AG04450 (cell line): ENCODE measurements at regions not wholly inside any gene's neighbourhood (a gene's known extent, or its start where the extent isn't known, plus 50 kb on each side); places are given as distances from the start of the nearest gene placed in this dataset.

Experiments
- CTCF ChIA-PET: fragments of 300-600, 350-600 bp; formaldehyde crosslinking; extraction: SDS; loops from one replicate; lab custom pipeline; 2022; ENCODE audit warnings: antibody characterized with exemption, inconsistent platforms; lab: Charles Lee
- POLR2A ChIA-PET: fragments of 350-600 bp; formaldehyde crosslinking; extraction: SDS; loops from one replicate; lab custom pipeline; 2021; ENCODE audit warnings: antibody characterized with exemption, inconsistent platforms; lab: Yijun Ruan, JAX
- DNase-seq: peaks from one replicate; pipeline ENCODE4 v3.0.0-alpha.2; 2011; ENCODE audit warnings: low read depth, low spot score
- H3K27ac ChIP-seq: one replicate; pipeline ENCODE4 v1.5.1; 2012; ENCODE audit warnings: low read depth, low read length, control low read depth
- H3K27me3 ChIP-seq: one replicate; pipeline ENCODE4 v1.6.0; 2012; ENCODE audit warnings: low read length; ENCODE audit not compliant: control insufficient read depth, insufficient read depth
- H3K4me3 ChIP-seq: 2 replicates; pipeline ENCODE4 v1.5.1; 2011; ENCODE audit warnings: mild to moderate bottlenecking, low read depth, low read length, control low read depth
- H3K9me3 ChIP-seq: 2 replicates; pipeline ENCODE4 v1.5.1; 2012; ENCODE audit warnings: low read length; ENCODE audit not compliant: control insufficient read depth, insufficient read depth
- CTCF ChIP-seq: IDR thresholded peaks from 2 replicates; pipeline ENCODE4 v1.5.1; 2011; ENCODE audit warnings: low read depth, low read length, control low read depth, inconsistent platforms

DNA sequence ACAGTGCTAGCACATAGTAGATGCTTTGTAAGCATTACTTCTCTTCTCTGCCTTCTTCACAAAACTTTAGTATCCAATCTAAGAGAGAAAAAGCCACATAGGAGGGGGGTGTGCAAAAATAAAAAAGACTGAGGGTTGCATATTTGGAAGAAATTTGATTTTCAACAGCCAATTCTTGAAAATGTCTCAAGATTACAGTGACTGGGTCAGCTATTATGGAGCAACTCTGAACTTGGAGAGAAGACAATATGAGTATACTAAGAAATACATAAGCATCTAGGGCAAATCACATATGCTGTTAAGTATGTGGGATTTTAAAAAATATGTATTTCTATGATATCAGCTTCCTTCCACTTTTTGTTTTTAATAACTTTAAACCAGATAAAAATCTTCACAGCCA is 196.6 kb upstream of the GOLIM4 start:
- Histone ChIP-seq H3K9me3 (no peaks in the 10 kb centered on the region), H3K27me3 (no peaks in the 10 kb centered on the region), H3K27ac (no peak overlapping the region), H3K4me3 (no peak overlapping the region)
- no peak for DNase-seq
- TF ChIP-seq CTCF = no peak
- ChIA-PET CTCF (no interaction called here), POLR2A (no interaction called here)

DNA sequence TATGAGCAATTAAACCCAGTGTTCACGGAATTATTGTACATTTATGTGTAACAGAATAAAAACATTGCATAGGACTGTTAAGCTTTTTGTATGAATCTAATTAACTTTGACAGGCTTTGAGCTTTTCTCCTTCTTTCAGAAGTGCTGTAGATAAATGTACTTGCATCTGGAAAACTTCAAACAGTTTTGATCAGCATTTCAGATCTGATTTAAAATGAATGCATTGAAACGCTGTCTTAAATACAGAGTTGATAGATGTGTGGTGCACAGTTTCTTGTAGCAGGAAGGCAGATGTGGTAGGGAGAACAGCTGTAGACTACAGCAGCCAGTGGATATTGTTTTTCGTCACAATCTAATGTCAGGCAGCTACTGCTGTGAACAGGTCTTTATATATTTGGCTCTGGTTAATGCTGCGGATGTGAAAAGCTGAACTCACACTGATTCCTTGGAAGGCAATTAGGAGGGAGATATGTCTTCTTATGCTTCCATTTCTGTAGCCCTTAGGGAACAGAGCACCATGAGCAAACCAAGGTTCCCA is 193.8 kb upstream of the GOLIM4 start:
- Histone ChIP-seq H3K27me3 (no peaks in the 10 kb centered on the region), H3K9me3 (no peaks in the 10 kb centered on the region), H3K27ac (no peak overlapping the region), H3K4me3 (no peak overlapping the region)
- TF ChIP-seq CTCF = no peak
- CTCF ChIA-PET = no interaction called here
- POLR2A ChIA-PET = interaction anchor here (1.4 kb wide), 1 partner anchor 41 kb away, joined by 4 read pairs; no protein-coding TSS in a partner anchor
- DNase-seq = no peak

GRCh38 chr3:168288511-168289401 is 193.0 kb upstream of the GOLIM4 start:
- H3K27me3 ChIP-seq = no peaks in the 10 kb centered on the region
- no peaks in the 10 kb centered on the region for H3K9me3 ChIP-seq
- CTCF ChIA-PET = no interaction called here
- no peak overlapping the region for H3K27ac ChIP-seq
- no peak for DNase-seq
- TF ChIP-seq CTCF = no peak
- POLR2A ChIA-PET = interaction anchor here (1.4 kb wide), 1 partner anchor 40 kb away, joined by 4 read pairs; no protein-coding TSS in a partner anchor
- H3K4me3 ChIP-seq = no peak overlapping the region

- CTCF ChIA-PET = no interaction called here
- H3K4me3 ChIP-seq = no peak overlapping the region
- DNase-seq = no peak
- POLR2A ChIA-PET = interaction anchor here (0.6 kb wide), 1 partner anchor 357 kb away, joined by 7 read pairs; no protein-coding TSS in a partner anchor
- no peaks in the 10 kb centered on the region for H3K27me3 ChIP-seq
- no peaks in the 10 kb centered on the region for H3K9me3 ChIP-seq
- no peak overlapping the region for H3K27ac ChIP-seq
- no peak for TF ChIP-seq CTCF
Observed at GRCh38 chr3:168285506-168285905, 189.8 kb upstream of the GOLIM4 start.

- ChIA-PET CTCF (no interaction called here), POLR2A (no interaction called here)
- Histone ChIP-seq H3K9me3 (no peaks in the 10 kb centered on the region), H3K4me3 (no peak overlapping the region), H3K27ac (no peak overlapping the region), H3K27me3 (no peaks in the 10 kb centered on the region)
- no peak for DNase-seq
- no peak for TF ChIP-seq CTCF
Observed at GRCh38 chr3:168284728-168285127, 189.0 kb upstream of the GOLIM4 start.
